D721Med (cell line): ENCODE measurements at regions not wholly inside any gene's neighbourhood (a gene's known extent, or its start where the extent isn't known, plus 50 kb on each side); places are given as distances from the start of the nearest gene placed in this dataset.

Source experiments
- DNase-seq: peaks from one replicate; pipeline ENCODE4 v3.0.0; 2011; ENCODE audit warnings: low spot score; ENCODE audit not compliant: insufficient read length
- FAIRE-seq: peaks from 2 replicates; lab custom pipeline; 2011; peaks lifted over from hg19 to GRCh38; lab: Jason Lieb, UNC
- CTCF ChIP-seq: IDR thresholded peaks from 2 replicates; pipeline ENCODE4 v1.5.1; 2012; ENCODE audit warnings: mild to moderate bottlenecking, control low read depth; ENCODE audit not compliant: insufficient read depth; ENCODE audit errors: missing control alignments

- FAIRE-seq, result no peak
Observed at GRCh38 chr13:34822650-34823049, 119.4 kb upstream of the NBEA start.

DNA sequence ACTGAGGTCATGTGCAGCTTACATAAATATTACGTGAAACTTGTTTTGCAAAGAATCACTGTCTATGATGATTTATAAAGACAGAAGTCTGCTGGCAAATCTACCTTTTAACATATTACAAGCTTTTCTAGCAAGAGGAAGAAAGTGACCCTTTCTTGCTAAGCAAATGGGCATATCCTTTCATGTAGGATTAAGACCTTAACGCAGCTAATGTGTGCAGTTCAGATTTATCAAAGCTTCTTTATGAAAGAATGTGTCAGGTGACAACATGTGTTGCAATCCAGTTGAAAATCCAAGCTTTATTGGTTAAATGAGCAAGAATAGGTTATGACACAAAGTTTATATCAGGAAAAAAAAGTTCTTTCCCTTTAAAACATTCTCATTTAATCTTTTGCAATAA lies 115.6 kb upstream of the NBEA start:
- DNase-seq (no peak), FAIRE-seq (peak; percentile 78)
- no peak for TF ChIP-seq CTCF

More at GRCh38 chr13:34822650-34823049, 119.4 kb upstream of the NBEA start:
- TF ChIP-seq CTCF, result no peak
- DNase-seq, result no peak

DNA sequence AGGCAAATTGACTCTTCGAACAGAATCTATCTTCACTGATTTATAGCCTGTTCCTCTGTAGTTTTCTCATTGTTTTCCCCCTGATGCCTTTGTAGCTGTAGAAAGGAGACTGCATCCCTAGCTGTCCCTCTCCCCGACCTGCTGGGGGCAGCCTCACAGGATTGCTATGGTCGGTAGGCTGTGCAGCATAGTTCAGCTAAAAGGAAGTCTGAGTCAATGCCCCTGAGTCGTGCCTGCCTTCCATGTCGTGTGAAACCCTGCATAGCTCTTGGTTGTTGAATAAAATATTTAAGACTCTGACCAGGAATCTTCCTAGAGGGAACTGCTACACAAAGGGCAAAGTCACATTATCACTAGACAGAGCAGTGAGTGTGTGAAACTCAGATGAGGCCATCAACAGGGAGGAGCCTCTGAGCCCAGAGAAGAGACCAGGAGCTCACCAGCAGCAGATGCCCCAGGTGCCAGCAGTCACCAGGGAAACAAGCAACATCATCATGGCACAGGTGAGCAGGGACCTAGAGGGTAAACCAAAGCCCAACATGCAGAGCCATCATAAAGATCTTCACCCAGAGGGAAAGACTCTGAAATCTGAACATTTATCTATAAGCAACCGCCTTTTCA lies 108.4 kb upstream of the NBEA start:
- peak; percentile 4 for TF ChIP-seq CTCF
- DNase-seq, result no peak
- no peak for FAIRE-seq

DNA sequence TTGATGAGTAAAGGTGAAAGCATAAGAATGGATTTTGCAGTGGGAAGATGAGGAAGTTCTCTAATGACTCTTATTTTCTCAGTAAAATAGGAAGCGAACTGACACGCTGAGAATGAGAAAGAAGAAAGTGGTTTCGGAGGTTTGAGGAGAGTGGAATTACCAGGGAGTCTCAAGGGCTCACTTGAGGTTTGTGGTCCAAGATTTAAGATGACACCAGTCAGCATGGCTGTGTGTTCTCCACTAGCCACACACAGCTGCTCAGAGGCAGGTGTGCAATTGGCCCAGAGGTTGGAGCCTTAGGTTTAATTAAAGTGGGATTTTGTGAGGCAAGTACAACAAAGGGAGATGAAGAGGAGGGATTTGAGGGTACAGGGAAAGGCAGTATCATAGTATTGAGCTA lies 99.6 kb upstream of the NBEA start:
- DNase-seq, result no peak
- no peak for FAIRE-seq
- TF ChIP-seq CTCF, result no peak

DNA sequence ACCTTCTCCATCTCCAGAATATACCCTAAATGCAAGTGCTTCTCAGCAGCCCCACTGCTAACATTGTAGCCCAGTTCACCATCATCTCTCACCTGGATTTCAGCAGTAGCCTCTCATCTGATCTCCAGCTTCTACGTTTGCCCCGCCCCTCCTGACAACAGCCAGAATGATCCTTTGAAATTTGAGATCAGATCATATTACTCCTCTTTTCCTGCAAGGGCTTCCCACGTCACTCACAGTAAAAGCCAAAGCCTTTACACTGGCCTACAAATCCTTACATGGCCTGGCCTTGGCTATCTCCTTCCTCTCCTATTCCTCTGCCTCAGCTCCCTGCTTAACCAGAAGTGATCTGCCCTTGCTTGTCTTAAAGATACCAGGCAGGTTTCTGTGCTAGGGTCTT lies 94.3 kb upstream of the NBEA start:
- no peak for TF ChIP-seq CTCF
- FAIRE-seq, result no peak
- no peak for DNase-seq

GRCh38 chr13:34849406-34849805 lies 92.7 kb upstream of the NBEA start:
- FAIRE-seq, result no peak
- TF ChIP-seq CTCF, result no peak
- DNase-seq, result no peak

DNA sequence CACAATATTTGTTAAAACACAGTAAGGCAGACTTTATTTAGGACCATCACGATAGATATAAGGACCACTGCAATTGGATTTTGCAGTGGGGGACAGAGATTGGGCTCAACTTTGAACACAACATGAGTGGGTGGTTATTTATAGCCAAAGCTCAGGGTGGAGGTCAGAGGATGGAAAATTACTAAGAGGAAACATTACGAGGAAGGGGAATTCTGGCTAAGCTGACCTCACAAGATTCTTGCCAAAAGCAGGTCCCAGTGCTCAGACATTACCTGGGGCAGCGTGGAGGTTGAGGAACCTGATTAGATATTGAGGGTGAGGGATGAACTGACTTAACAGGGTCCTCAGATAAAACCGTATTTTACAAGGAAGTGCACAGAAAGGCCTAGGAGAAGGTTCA lies 88.9 kb upstream of the NBEA start:
- FAIRE-seq (no peak), DNase-seq (no peak)
- TF ChIP-seq CTCF, result no peak
